Keratinocyte (primary cell): ENCODE measurements at regions not wholly inside any gene's neighbourhood (a gene's known extent, or its start where the extent isn't known, plus 50 kb on each side); places are given as distances from the start of the nearest gene placed in this dataset.

ENCODE experiments used
- DNase-seq: peaks from one replicate; pipeline ENCODE4 v3.0.0-alpha.2; 2011; ENCODE audit warnings: low read depth, missing footprints, low spot score
- FAIRE-seq: peaks from 2 replicates; lab custom pipeline; 2011; peaks lifted over from hg19 to GRCh38; lab: Jason Lieb, UNC
- H2AFZ ChIP-seq: 2 replicates; pipeline ENCODE4 v1.6.0; 2012; ENCODE audit warnings: low read length, control low read depth, inconsistent platforms; ENCODE audit not compliant: control insufficient read depth
- H3K27ac ChIP-seq: 2 replicates; pipeline ENCODE4 v1.5.1; 2011; ENCODE audit warnings: low read length; ENCODE audit not compliant: control insufficient read depth, insufficient read depth
- H3K27me3 ChIP-seq: 3 replicates; pipeline ENCODE4 v1.6.0; 2011; ENCODE audit warnings: low read length; ENCODE audit not compliant: control insufficient read depth, insufficient read depth; ENCODE audit errors: extremely low read depth
- H3K36me3 ChIP-seq, 2 experiments: 2 replicates in 1 of 2; 3 replicates in 1 of 2; pipeline ENCODE4 v1.5.1; 2011; ENCODE audit warnings: low read length in 2 of 2, mild to moderate bottlenecking in 1 of 2; ENCODE audit not compliant: control insufficient read depth in 2 of 2, insufficient read depth in 2 of 2; ENCODE audit errors: extremely low read depth in 1 of 2
- H3K4me1 ChIP-seq: 3 replicates; pipeline ENCODE4 v1.5.1; 2011; ENCODE audit warnings: low read length; ENCODE audit not compliant: control insufficient read depth, insufficient read depth; ENCODE audit errors: extremely low read depth
- H3K4me2 ChIP-seq: 3 replicates; pipeline ENCODE4 v1.6.0; 2011; ENCODE audit warnings: low read depth, low read length; ENCODE audit not compliant: control insufficient read depth, insufficient read depth; ENCODE audit errors: extremely low read depth
- H3K4me3 ChIP-seq, 3 experiments: fragments of 200-600 bp in 1 of 3; sonication (generic) in 1 of 3; 2 replicates in 2 of 3; 3 replicates in 1 of 3; pipeline ENCODE4 v1.5.1; 2011 to 2016; ENCODE audit warnings: low read length in 3 of 3, mild to moderate bottlenecking in 3 of 3, control low read depth in 2 of 3, inconsistent platforms in 1 of 3, low read depth in 1 of 3, mixed read lengths in 1 of 3, mixed run types in 1 of 3, moderate library complexity in 1 of 3; ENCODE audit not compliant: control insufficient read depth in 2 of 3, insufficient read depth in 2 of 3; ENCODE audit errors: extremely low read depth in 1 of 3
- H3K79me2 ChIP-seq: 2 replicates; pipeline ENCODE4 v1.6.0; 2012; ENCODE audit warnings: low read length; ENCODE audit not compliant: control insufficient read depth, insufficient read depth
- H3K9ac ChIP-seq: 3 replicates; pipeline ENCODE4 v1.6.0; 2011; ENCODE audit warnings: low read length; ENCODE audit not compliant: control insufficient read depth, insufficient read depth; ENCODE audit errors: extremely low read depth
- H3K9me1 ChIP-seq: 3 replicates; pipeline ENCODE4 v1.6.0; 2011; ENCODE audit warnings: low read length; ENCODE audit not compliant: control insufficient read depth, insufficient read depth; ENCODE audit errors: extremely low read depth
- H3K9me3 ChIP-seq: 2 replicates; pipeline ENCODE4 v1.5.1; 2012; ENCODE audit warnings: low read depth, low read length; ENCODE audit not compliant: control insufficient read depth
- H4K20me1 ChIP-seq: 3 replicates; pipeline ENCODE4 v1.6.0; 2011; ENCODE audit warnings: low read length; ENCODE audit not compliant: control insufficient read depth, insufficient read depth; ENCODE audit errors: extremely low read depth
- CTCF ChIP-seq, 3 experiments: IDR thresholded peaks in 1 of 3; conservative IDR thresholded peaks in 1 of 3; optimal IDR thresholded peaks in 1 of 3; 2 replicates in 2 of 3; 3 replicates in 1 of 3; pipeline versions ENCODE3 to v1.5.1; 2011; ENCODE audit warnings: low read length in 3 of 3, mild to moderate bottlenecking in 3 of 3, moderate library complexity in 2 of 3, control low read depth in 1 of 3, inconsistent platforms in 1 of 3; ENCODE audit not compliant: insufficient read depth in 2 of 3; ENCODE audit errors: extremely low read depth in 1 of 3
- EZH2 ChIP-seq: IDR thresholded peaks from one replicate; pipeline ENCODE4 v1.6.1; 2012; ENCODE audit warnings: inconsistent platforms, mild to moderate bottlenecking, low read length, moderate library complexity
- dilution Hi-C: fragments of 300-500 bp; cut with MboI; formaldehyde crosslinking; loops from one replicate; pipeline ENCODE4 v1.7.0; 2020; ENCODE audit warnings: low sequenced_read_pairs; ENCODE audit not compliant: extremely low pct_ligation_motif_present

- Histone ChIP-seq H3K9me1 (no peaks in the 10 kb centered on the region), H3K27ac (no peak overlapping the region), H3K4me3 (no peak overlapping the region), H3K79me2 (no peaks in the 10 kb centered on the region), H3K4me1 (peaks cover 54% of the 10 kb centered on the region), H3K9me3 (no peaks in the 10 kb centered on the region), H3K9ac (no peak overlapping the region), H4K20me1 (no peaks in the 10 kb centered on the region), H3K4me2 (no peak overlapping the region), H3K27me3 (no peaks in the 10 kb centered on the region), H2AFZ (no peak overlapping the region), H3K36me3 (no peaks in the 10 kb centered on the region)
- DNase-seq (no peak), FAIRE-seq (peak; percentile 55)
- dilution Hi-C loops, result no loop called here
- no peak for TF ChIP-seq EZH2
- TF ChIP-seq CTCF (optimal IDR thresholded peaks at IDR 0.05 in 1 of 3, IDR thresholded peaks at IDR 0.05 in 1 of 3, conservative IDR thresholded peaks at IDR 0.05 in 1 of 3; ENCODE audit: extremely low read depth in 1 of 3, insufficient read depth in 2 of 3, low read length in 3 of 3), result no peak
Measured at GRCh38 chr9:22210262-22210661, 201.2 kb upstream of the CDKN2B start.

DNA sequence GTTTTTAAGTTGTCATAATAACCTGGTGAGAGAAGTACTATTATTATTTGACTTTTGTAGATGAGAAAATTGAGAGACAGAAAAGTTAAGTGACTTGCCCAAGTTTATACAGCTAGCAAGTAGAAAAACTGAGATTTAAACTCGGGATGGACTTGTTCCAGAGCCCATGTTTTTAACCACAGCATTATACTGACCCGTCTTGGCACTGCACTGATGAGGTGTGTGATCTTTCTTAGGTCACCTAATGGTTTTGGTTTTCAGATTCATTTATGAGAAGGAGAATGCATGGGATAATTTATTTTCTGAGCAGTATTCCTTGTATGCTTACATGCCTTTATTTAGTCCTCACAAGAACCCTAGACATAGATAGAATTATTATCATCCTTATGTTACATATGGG lies 201.8 kb upstream of the CDKN2B start:
- no peaks in the 10 kb centered on the region for H3K9me3 ChIP-seq
- DNase-seq, result no peak
- dilution Hi-C loops, result no loop called here
- no peaks in the 10 kb centered on the region for H3K9me1 ChIP-seq
- H3K9ac ChIP-seq, result no peak overlapping the region
- no peak for TF ChIP-seq EZH2
- TF ChIP-seq CTCF (optimal IDR thresholded peaks at IDR 0.05 in 1 of 3, IDR thresholded peaks at IDR 0.05 in 1 of 3, conservative IDR thresholded peaks at IDR 0.05 in 1 of 3; ENCODE audit: extremely low read depth in 1 of 3, insufficient read depth in 2 of 3, low read length in 3 of 3), result no peak
- H3K36me3 ChIP-seq, result no peaks in the 10 kb centered on the region
- FAIRE-seq, result peak; percentile 66
- no peak overlapping the region for H3K4me3 ChIP-seq
- no peaks in the 10 kb centered on the region for H4K20me1 ChIP-seq
- H3K27me3 ChIP-seq, result no peaks in the 10 kb centered on the region
- no peak overlapping the region for H2AFZ ChIP-seq
- H3K4me2 ChIP-seq, result peak overlapping the region; percentile 38
- peak overlapping the region; percentile 73 for H3K27ac ChIP-seq
- peaks cover 54% of the 10 kb centered on the region for H3K4me1 ChIP-seq
- H3K79me2 ChIP-seq, result no peaks in the 10 kb centered on the region
